H9 (cell line): ENCODE measurements at regions not wholly inside any gene's neighbourhood (a gene's known extent, or its start where the extent isn't known, plus 50 kb on each side); places are given as distances from the start of the nearest gene placed in this dataset.

ENCODE experiments used
- DNase-seq: peaks from one replicate; pipeline ENCODE4 v3.0.0-alpha.2; 2017
- H2AFZ ChIP-seq: one replicate; pipeline ENCODE4 v1.6.1; 2013; ENCODE audit warnings: mild to moderate bottlenecking, low read length, control low read depth, moderate library complexity
- H2AK5ac ChIP-seq: 2 replicates; pipeline ENCODE4 v1.6.1; 2013; ENCODE audit warnings: low read length, control low read depth, mixed read lengths; ENCODE audit not compliant: insufficient read length
- H2BK120ac ChIP-seq: one replicate; pipeline ENCODE4 v1.6.1; 2013; ENCODE audit warnings: low read depth, mild to moderate bottlenecking, low read length, control low read depth, inconsistent platforms; ENCODE audit not compliant: poor library complexity, severe bottlenecking
- H2BK12ac ChIP-seq: 2 replicates; pipeline ENCODE4 v1.6.1; 2013; ENCODE audit warnings: low read length, control low read depth, mixed read lengths, low read depth; ENCODE audit not compliant: insufficient read length
- H2BK15ac ChIP-seq: 2 replicates; pipeline ENCODE4 v1.6.1; 2013; ENCODE audit warnings: low read depth, low read length, control low read depth
- H2BK20ac ChIP-seq: one replicate; pipeline ENCODE4 v1.6.1; 2013; ENCODE audit warnings: low read depth, mild to moderate bottlenecking, low read length, control low read depth, inconsistent platforms; ENCODE audit not compliant: poor library complexity, severe bottlenecking
- H2BK5ac ChIP-seq: 2 replicates; pipeline ENCODE4 v1.6.1; 2013; ENCODE audit warnings: low read length, control low read depth, mixed read lengths; ENCODE audit not compliant: insufficient read length
- H3K14ac ChIP-seq: 2 replicates; pipeline ENCODE4 v1.6.1; 2013; ENCODE audit warnings: low read length, control low read depth; ENCODE audit not compliant: insufficient read depth
- H3K18ac ChIP-seq: 2 replicates; pipeline ENCODE4 v1.6.1; 2013; ENCODE audit warnings: low read depth, mild to moderate bottlenecking, mixed read lengths, low read length, control low read depth; ENCODE audit not compliant: insufficient read length
- H3K23ac ChIP-seq: 2 replicates; pipeline ENCODE4 v1.6.1; 2013; ENCODE audit warnings: low read length, control low read depth, mixed read lengths, low read depth; ENCODE audit not compliant: insufficient read length
- H3K23me2 ChIP-seq: 2 replicates; pipeline ENCODE4 v1.6.1; 2013; ENCODE audit warnings: low read depth, mild to moderate bottlenecking, mixed read lengths, low read length, control low read depth; ENCODE audit not compliant: insufficient read length, poor library complexity, severe bottlenecking
- H3K27ac ChIP-seq: 2 replicates; pipeline ENCODE4 v1.5.1; 2013; ENCODE audit warnings: low read length, control low read depth, mixed read lengths, low read depth; ENCODE audit not compliant: insufficient read length
- H3K27me3 ChIP-seq: 2 replicates; pipeline ENCODE4 v1.6.1; 2013; ENCODE audit warnings: low read length, control low read depth, inconsistent platforms; ENCODE audit not compliant: insufficient read depth
- H3K4ac ChIP-seq: 2 replicates; pipeline ENCODE4 v1.6.1; 2013; ENCODE audit warnings: low read depth, mild to moderate bottlenecking, control low read depth, inconsistent platforms, low read length, moderate library complexity
- H3K4me1 ChIP-seq: 2 replicates; pipeline ENCODE4 v1.6.1; 2013; ENCODE audit warnings: low read length, control low read depth, inconsistent platforms; ENCODE audit not compliant: insufficient read depth
- H3K4me2 ChIP-seq: 2 replicates; pipeline ENCODE4 v1.6.1; 2013; ENCODE audit warnings: low read length, control low read depth, mixed read lengths; ENCODE audit not compliant: insufficient read length, insufficient read depth
- H3K56ac ChIP-seq: 2 replicates; pipeline ENCODE4 v1.6.1; 2013; ENCODE audit warnings: low read depth, mild to moderate bottlenecking, mixed read lengths, low read length, control low read depth; ENCODE audit not compliant: insufficient read length
- H3K79me1 ChIP-seq: 2 replicates; pipeline ENCODE4 v1.6.1; 2013; ENCODE audit warnings: low read depth, mild to moderate bottlenecking, moderate library complexity, low read length, control low read depth, inconsistent platforms; ENCODE audit not compliant: insufficient read depth, poor library complexity, severe bottlenecking
- H3K79me2 ChIP-seq: 2 replicates; pipeline ENCODE4 v1.6.1; 2013; ENCODE audit warnings: low read length, control low read depth, inconsistent platforms; ENCODE audit not compliant: insufficient read depth
- H3K9ac ChIP-seq: 2 replicates; pipeline ENCODE4 v1.6.1; 2013; ENCODE audit warnings: low read length, control low read depth, mixed read lengths; ENCODE audit not compliant: insufficient read length; ENCODE audit errors: extremely low read depth
- H3K9me3 ChIP-seq: one replicate; pipeline ENCODE4 v1.6.1; 2013; ENCODE audit warnings: low read depth, low read length, inconsistent platforms; ENCODE audit not compliant: control insufficient read depth
- H3T11ph ChIP-seq: one replicate; pipeline ENCODE4 v1.6.1; 2013; ENCODE audit warnings: mild to moderate bottlenecking, low read length, control low read depth, inconsistent platforms
- H4K20me1 ChIP-seq: one replicate; pipeline ENCODE4 v1.6.1; 2013; ENCODE audit not compliant: control insufficient read depth, insufficient read length, insufficient read depth
- H4K5ac ChIP-seq: 2 replicates; pipeline ENCODE4 v1.6.1; 2013; ENCODE audit warnings: low read depth, mild to moderate bottlenecking, mixed read lengths, low read length, control low read depth; ENCODE audit not compliant: insufficient read length
- H4K8ac ChIP-seq: replicated peaks from 2 replicates; pipeline ENCODE4 v1.6.1; 2013; ENCODE audit warnings: low read length, control low read depth, mixed read lengths, low read depth; ENCODE audit not compliant: insufficient read length
- H4K91ac ChIP-seq: 2 replicates; pipeline ENCODE4 v1.6.1; 2013; ENCODE audit warnings: low read depth, mild to moderate bottlenecking, moderate library complexity, mixed read lengths, low read length, control low read depth; ENCODE audit not compliant: insufficient read length
- H3K27ac Mint-ChIP-seq, 3 experiments: 2 replicates in 2 of 3; 3 replicates in 1 of 3; pipeline ENCODE4 v1.8.0; 2020 to 2021; ENCODE audit warnings: mixed read lengths in 3 of 3, mild to moderate bottlenecking in 1 of 3, moderate library complexity in 1 of 3
- H3K27me3 Mint-ChIP-seq: 2 replicates; pipeline ENCODE4 v1.8.0; 2021; ENCODE audit warnings: low read depth, mild to moderate bottlenecking, moderate library complexity, mixed read lengths
- H3K36me3 Mint-ChIP-seq, 3 experiments: 2 replicates in 2 of 3; 3 replicates in 1 of 3; pipeline ENCODE4 v1.8.0; 2020 to 2021; ENCODE audit warnings: low read depth in 3 of 3, mixed read lengths in 3 of 3; ENCODE audit not compliant: insufficient read depth in 1 of 3
- H3K4me1 Mint-ChIP-seq, 2 experiments: 2 replicates each; pipeline ENCODE4 v1.8.0; 2020; ENCODE audit warnings: mixed read lengths in 2 of 2
- H3K4me3 Mint-ChIP-seq, 2 experiments: 2 replicates in 1 of 2; 3 replicates in 1 of 2; pipeline ENCODE4 v1.8.0; 2020 to 2021; ENCODE audit warnings: mild to moderate bottlenecking in 2 of 2, mixed read lengths in 2 of 2, moderate library complexity in 1 of 2
- H3K9me3 Mint-ChIP-seq, 2 experiments: 2 replicates in 1 of 2; 3 replicates in 1 of 2; pipeline ENCODE4 v1.8.0; 2020; ENCODE audit warnings: mild to moderate bottlenecking in 2 of 2, mixed read lengths in 2 of 2, moderate library complexity in 1 of 2
- CTCF ChIP-seq: fragments of 200-600 bp; sonication (generic); conservative IDR thresholded peaks from 3 replicates; pipeline ENCODE4 v1.8.0; 2021; ENCODE audit warnings: antibody characterized with exemption, mild to moderate bottlenecking
- WGBS: extraction: QIAGEN DNeasy Blood & Tissue Kit; methylation state at CpG from one replicate; pipeline ENCODE4 v1.1.7; 2013; ENCODE audit warnings: missing lambda C conversion rate, low lambda C conversion rate, mixed read lengths; ENCODE audit not compliant: insufficient read length; ENCODE audit errors: extremely low coverage; 5-methylcytosine and 5-hydroxymethylcytosine counted together

GRCh38 chr15:93860701-93861100 is 370.7 kb upstream of the MCTP2 start:
- no peak overlapping the region for H3K18ac ChIP-seq
- no peak overlapping the region for H3K23ac ChIP-seq
- H3K9me3 ChIP-seq, result no peaks in the 10 kb centered on the region
- no peaks in the 10 kb centered on the region for H3K4me1 ChIP-seq
- no CpG with 5 or more reads among the region's 4 CpGs for WGBS
- H3K79me2 ChIP-seq, result no peaks in the 10 kb centered on the region
- Mint-ChIP-seq H3K27me3 (peaks cover 2% of the 10 kb centered on the region; the same call in 1 of the 2 replicates), H3K27ac (no peak overlapping the region), H3K4me1 (no peaks in the 10 kb centered on the region), H3K36me3 (no peaks in the 10 kb centered on the region), H3K4me3 (no peak overlapping the region), H3K9me3 (no peaks in the 10 kb centered on the region)
- H2BK5ac ChIP-seq, result no peak overlapping the region
- H3K9ac ChIP-seq, result no peak overlapping the region
- H3K23me2 ChIP-seq, result no peaks in the 10 kb centered on the region
- H4K20me1 ChIP-seq, result no peaks in the 10 kb centered on the region
- TF ChIP-seq CTCF, result no peak
- H3K4me2 ChIP-seq, result no peak overlapping the region
- no peak overlapping the region for H3K14ac ChIP-seq
- H2AK5ac ChIP-seq, result no peak overlapping the region
- H4K91ac ChIP-seq, result no peak overlapping the region
- H2BK20ac ChIP-seq, result no peak overlapping the region
- no peak overlapping the region for H2BK120ac ChIP-seq
- no peak overlapping the region for H2AFZ ChIP-seq
- H3K4ac ChIP-seq, result no peak overlapping the region
- H2BK15ac ChIP-seq, result no peak overlapping the region
- no peaks in the 10 kb centered on the region for H3K79me1 ChIP-seq
- no peak overlapping the region for H3K27ac ChIP-seq
- H2BK12ac ChIP-seq, result no peak overlapping the region
- no peak overlapping the region for H4K5ac ChIP-seq
- H4K8ac ChIP-seq, result no peak overlapping the region
- H3T11ph ChIP-seq, result no peak overlapping the region
- no peak for DNase-seq
- H3K56ac ChIP-seq, result no peak overlapping the region
- H3K27me3 ChIP-seq, result no peaks in the 10 kb centered on the region
